ENCODE measurements at regions not wholly inside any gene's neighbourhood (a gene's known extent, or its start where the extent isn't known, plus 50 kb on each side); places are given as distances from the start of the nearest gene placed in this dataset.
"Not testable (repeated sequence)": the region's sequence is repeated elsewhere in the genome, so short reads cannot be mapped to it uniquely, and the experiment has no call there.

DNA sequence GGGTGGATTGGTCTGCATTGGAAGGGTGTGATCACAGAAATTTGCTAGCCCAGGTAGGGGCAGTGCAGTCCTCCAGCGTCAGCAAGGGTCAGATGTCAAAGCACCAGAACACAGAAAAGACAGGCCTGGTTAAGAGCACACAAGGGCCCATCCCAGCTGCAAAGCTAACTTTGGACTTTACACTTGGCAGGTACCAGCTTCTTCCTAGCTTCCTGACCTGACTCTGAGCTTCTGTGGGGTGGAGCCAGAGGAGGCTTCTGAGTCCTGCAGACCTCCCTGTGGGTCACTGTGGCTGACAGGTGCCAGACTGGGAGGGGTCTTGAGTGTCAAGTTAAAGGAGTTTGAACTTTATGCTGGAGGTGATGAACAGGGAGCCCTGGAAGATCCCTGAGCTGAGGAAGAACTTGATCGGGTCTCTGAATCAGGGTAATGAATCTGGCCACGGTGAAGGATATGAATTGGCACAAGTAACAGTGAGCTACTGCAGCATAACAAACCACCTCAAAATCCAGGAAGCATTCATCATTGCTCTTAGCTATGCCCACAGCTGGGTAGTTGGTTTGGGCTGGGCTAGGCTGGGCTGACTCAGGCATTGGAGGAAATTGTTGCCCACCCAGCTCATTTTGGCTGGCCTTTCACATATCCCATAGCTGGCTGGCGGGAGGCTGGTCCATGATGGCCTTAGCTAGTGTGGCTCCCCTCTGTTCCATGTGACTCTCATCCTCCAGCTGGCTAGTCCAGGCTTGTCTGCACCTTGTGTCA is 63.4 kb downstream of the BARX1 start:
- no peak overlapping the region for H3K27ac ChIP-seq
- TF ChIP-seq, protein P1, sequence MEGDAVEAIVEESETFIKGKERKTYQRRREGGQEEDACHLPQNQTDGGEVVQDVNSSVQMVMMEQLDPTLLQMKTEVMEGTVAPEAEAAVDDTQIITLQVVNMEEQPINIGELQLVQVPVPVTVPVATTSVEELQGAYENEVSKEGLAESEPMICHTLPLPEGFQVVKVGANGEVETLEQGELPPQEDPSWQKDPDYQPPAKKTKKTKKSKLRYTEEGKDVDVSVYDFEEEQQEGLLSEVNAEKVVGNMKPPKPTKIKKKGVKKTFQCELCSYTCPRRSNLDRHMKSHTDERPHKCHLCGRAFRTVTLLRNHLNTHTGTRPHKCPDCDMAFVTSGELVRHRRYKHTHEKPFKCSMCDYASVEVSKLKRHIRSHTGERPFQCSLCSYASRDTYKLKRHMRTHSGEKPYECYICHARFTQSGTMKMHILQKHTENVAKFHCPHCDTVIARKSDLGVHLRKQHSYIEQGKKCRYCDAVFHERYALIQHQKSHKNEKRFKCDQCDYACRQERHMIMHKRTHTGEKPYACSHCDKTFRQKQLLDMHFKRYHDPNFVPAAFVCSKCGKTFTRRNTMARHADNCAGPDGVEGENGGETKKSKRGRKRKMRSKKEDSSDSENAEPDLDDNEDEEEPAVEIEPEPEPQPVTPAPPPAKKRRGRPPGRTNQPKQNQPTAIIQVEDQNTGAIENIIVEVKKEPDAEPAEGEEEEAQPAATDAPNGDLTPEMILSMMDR (conservative IDR thresholded peaks at IDR 0.05): no peak

DNA sequence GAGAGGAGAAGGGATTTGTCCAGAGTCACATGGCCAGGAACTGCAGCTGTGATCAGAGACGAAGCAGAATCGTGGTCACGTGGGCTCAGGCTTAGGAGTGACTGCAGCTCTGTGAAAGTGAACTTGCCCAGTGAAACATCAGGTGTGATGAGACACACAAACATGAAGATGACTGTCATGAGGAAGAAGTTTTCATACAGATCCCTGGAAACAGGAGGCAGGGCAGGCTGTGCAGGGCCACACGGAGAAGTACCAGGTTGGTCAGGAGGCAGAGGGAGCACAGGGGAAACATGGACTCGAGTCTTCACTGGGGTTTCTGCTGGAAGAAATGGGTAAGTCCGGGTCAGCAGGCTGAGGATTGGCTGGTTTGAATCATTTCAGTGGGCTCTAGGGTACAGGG is 64.1 kb downstream of the BARX1 start:
- no peak overlapping the region for H3K27ac ChIP-seq
- TF ChIP-seq, protein P1 (conservative IDR thresholded peaks at IDR 0.05): no peak

DNA sequence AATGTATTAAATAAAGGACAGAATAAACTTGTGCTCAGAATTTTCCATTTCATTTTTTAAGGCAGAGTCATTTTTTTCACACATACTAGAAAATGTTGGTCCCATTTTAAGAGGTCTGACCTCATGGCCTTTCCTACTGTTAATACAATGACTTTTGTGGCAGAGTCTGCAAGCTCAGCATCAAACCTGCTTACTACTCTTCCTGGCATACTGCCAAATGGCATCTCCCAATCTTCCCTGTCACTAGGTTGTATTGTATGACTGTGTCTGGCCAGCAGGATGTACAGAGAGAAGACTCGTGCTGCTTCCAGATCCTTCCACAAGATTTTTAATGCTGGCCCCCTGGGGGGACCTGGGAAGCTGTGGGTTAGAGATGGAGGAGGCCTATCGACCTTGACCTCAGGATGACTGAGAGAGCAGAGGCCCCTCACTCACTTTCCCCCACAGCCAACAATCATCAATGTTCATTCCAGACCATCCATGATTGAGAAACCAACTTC is 64.7 kb downstream of the BARX1 start:
- TF ChIP-seq, protein P1 (conservative IDR thresholded peaks at IDR 0.05): no peak
- H3K27ac ChIP-seq: no peak overlapping the region

DNA sequence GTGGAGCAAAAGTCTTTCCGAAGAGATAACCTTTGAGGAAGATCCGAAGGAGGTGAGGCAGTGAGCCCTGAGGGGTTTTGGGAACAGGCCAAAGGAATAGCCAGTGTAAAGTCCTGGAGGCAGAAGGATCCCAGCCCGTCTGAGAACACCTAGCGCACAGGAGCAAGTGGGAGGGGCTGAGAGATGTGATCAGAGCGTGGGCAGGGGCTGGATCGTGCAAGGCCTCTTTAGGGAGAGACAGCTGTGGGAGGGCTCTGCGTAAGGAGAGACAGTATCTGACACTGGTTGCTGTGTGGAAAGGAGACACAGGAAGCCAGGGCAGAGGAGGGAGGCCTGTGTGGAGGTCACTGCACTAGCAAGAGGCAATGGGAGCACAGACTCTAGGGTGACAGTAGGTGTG is 68.2 kb downstream of the BARX1 start:
- TF ChIP-seq, protein P1 (conservative IDR thresholded peaks at IDR 0.05): no peak
- H3K27ac ChIP-seq: no peak overlapping the region; the same call in 1 of the 2 replicates

DNA sequence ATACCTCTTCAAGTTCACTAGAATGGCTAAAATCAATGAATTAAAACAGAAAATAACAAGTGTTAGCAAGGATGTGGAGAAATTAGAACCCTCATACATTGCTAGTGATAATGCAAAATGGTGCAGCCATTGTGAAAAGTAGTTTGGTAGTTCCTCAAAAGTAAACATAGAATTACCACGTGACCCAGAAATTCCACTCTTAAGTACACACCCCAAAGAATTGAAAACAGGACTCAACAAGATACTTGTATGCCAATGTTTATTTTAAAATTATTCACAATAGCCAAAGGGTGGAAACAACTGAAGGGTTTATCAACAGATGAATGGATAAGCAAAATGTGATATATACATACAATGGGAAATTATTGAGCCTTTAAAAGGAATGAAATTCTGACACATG is 70.3 kb downstream of the BARX1 start:
- TF ChIP-seq, protein P1 (conservative IDR thresholded peaks at IDR 0.05): no peak

DNA sequence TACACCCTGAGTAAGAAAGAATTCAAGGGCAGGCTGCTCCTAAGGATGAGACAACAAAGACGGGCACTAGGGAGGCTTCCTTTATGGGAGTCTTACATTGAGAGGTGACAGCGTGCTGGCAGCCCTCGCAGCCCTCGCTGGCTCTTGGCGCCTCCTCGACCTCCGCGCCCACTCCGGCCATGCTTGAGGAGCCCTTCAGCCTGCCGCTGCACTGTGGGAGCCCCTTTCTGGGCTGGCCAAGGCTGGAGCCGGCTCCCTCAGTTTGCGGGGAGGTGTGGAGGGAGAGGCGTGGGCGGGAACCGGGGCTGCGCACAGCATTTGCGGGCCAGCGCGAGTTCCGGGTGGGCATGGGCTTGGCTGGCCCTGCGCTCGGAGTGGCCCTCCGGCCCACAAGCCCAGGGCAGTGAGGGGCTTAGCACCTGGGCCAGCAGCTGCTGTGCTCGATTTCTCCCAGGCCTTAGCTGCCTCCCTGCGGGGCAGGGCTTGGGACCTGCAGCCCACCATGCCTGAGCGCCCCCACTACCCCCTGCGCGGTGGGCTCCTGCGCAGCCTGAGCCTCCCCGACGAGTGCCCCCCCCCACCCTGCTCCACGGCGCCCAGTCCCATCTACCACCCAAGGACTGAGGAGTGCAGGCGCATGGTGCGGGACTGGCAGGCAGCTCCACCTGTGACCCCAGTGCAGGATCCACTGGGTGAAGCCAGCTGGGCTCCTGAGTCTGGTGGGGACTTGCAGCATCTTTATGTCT is 75.3 kb downstream of the BARX1 start:
- H3K27ac ChIP-seq: not testable (repeated sequence)

More for the DNA sequence above, 70.3 kb downstream of the BARX1 start:
- no peak overlapping the region for H3K27ac ChIP-seq

DNA sequence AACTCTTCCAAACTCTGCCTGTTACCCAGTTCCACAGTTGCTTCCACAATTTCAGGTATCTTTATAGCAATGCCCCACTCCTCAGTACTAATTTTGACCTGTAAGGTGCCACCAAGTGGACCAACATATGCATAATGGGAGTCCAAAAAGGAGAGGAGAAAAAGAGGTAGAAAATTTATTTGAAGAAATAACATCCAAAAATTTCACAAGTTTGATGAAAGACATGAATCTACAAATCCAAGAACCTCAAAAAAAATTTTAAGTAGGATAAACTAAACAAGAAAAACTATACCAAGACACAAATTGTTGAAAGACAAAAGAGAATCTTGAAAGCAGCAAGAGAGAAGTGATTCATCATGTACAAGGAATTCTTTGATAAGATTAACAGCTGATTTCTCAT is 79.8 kb downstream of the BARX1 start:
- TF ChIP-seq, protein P1 (conservative IDR thresholded peaks at IDR 0.05): no peak
- no peak overlapping the region for H3K27ac ChIP-seq

DNA sequence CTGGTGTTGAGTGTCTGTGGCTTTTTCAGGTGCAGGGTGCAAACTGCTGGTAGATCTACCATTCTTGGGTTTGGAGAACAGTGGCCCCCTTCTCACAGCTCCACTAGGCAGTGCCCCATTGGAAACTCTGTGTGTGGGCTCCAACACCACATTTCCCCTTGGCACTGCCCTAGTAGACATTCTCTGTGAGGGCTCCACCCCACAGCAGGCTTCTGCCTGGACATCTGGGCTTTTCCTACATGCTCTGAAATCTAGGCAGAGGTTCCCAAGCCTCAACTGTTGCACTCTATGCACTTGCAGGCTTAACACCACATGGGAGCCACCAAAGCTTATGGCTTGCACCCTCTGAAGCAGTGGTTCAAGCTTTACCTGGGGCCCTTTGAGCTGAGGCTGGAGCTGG is 80.9 kb downstream of the BARX1 start:
- no peak overlapping the region for H3K27ac ChIP-seq
- TF ChIP-seq, protein P1 (conservative IDR thresholded peaks at IDR 0.05): no peak

All from VCaP (cell line).